ENCODE measurements at regions not wholly inside any gene's neighbourhood (a gene's known extent, or its start where the extent isn't known, plus 50 kb on each side); places are given as distances from the start of the nearest gene placed in this dataset.

GRCh38 chr2:195606179-195606578 lies 50.8 kb upstream of the SLC39A10 start:
- no peak for DNase-seq (ENCODE audit: low read depth)

- DNase-seq (ENCODE audit: low read depth): no peak
These were observed 52.3 kb upstream of the SLC39A10 start for GRCh38 chr2:195604706-195605105.

GRCh38 chr2:195603998-195604397 lies 53.0 kb upstream of the SLC39A10 start:
- no peak for DNase-seq (ENCODE audit: low read depth)

- DNase-seq (ENCODE audit: low read depth): no peak
These were observed 53.6 kb upstream of the SLC39A10 start for GRCh38 chr2:195603408-195603807.

GRCh38 chr2:195602687-195603086 lies 54.3 kb upstream of the SLC39A10 start:
- no peak for DNase-seq (ENCODE audit: low read depth)

GRCh38 chr2:195601361-195601760 lies 55.7 kb upstream of the SLC39A10 start:
- no peak for DNase-seq (ENCODE audit: low read depth)

- no peak for DNase-seq (ENCODE audit: low read depth)
These were observed 56.2 kb upstream of the SLC39A10 start for GRCh38 chr2:195600778-195601177.

- DNase-seq (ENCODE audit: low read depth): no peak
These were observed 60.2 kb upstream of the SLC39A10 start for GRCh38 chr2:195596840-195597239.

GRCh38 chr2:195595825-195596224 lies 61.2 kb upstream of the SLC39A10 start:
- no peak for DNase-seq (ENCODE audit: low read depth)

GRCh38 chr2:195594919-195595694 lies 61.9 kb upstream of the SLC39A10 start:
- no peak for DNase-seq (ENCODE audit: low read depth)

- no peak for DNase-seq (ENCODE audit: low read depth)
These were observed 62.8 kb upstream of the SLC39A10 start for GRCh38 chr2:195594248-195594647.

GRCh38 chr2:195592105-195592504 lies 64.9 kb upstream of the SLC39A10 start:
- no peak for DNase-seq (ENCODE audit: low read depth)

GRCh38 chr2:195590861-195591205 lies 66.2 kb upstream of the SLC39A10 start:
- DNase-seq (ENCODE audit: low read depth): no peak

GRCh38 chr2:195590199-195590860 lies 66.7 kb upstream of the SLC39A10 start:
- DNase-seq (ENCODE audit: low read depth): no peak

- no peak for DNase-seq (ENCODE audit: low read depth)
These were observed 69.1 kb upstream of the SLC39A10 start for GRCh38 chr2:195587966-195588365.

GRCh38 chr2:195586062-195586714 lies 70.8 kb upstream of the SLC39A10 start:
- DNase-seq (ENCODE audit: low read depth): no peak

- no peak for DNase-seq (ENCODE audit: low read depth)
These were observed 74.8 kb upstream of the SLC39A10 start for GRCh38 chr2:195582188-195582587.

- no peak for DNase-seq (ENCODE audit: low read depth)
These were observed 77.1 kb upstream of the SLC39A10 start for GRCh38 chr2:195579776-195580555.

GRCh38 chr2:195575879-195576401 lies 81.1 kb upstream of the SLC39A10 start:
- DNase-seq (ENCODE audit: low read depth): no peak

GRCh38 chr2:195575016-195575415 lies 82.0 kb upstream of the SLC39A10 start:
- no peak for DNase-seq (ENCODE audit: low read depth)

GRCh38 chr2:195574312-195574711 lies 82.7 kb upstream of the SLC39A10 start:
- no peak for DNase-seq (ENCODE audit: low read depth)

Data from stimulated activated CD4-positive, alpha-beta T cell treated with anti-CD3 and anti-CD28 coated beads, Interleukin-2, amount 100 ng/mL, for 4 hours (primary cell).